ENCODE measurements at regions not wholly inside any gene's neighbourhood (a gene's known extent, or its start where the extent isn't known, plus 50 kb on each side); places are given as distances from the start of the nearest gene placed in this dataset.

DNA sequence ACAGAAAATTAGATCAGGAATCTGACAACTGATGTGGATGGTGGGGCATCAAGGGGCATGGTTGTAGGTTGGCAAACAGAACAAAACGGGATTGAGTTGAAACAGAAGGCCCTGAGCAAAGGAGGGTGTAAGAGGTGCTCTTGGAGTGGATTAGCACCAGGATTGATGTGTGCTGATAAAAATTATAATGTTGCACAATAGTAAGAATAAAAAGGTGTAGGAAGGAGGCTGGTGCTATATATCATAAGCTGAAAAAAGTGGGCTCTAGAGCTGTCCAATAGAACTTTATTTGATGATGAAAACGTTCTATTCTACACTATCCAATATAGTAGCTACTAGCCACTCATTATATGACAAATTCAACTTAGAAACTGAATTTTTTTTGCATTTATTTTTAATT is 263.1 kb upstream of the GYPC start:
- WGBS, 2 donors = 71 to 74% methylated on average over 2 of the region's 2 CpGs
- intact Hi-C loops (cut with DNase I) = no loop called here
- DNase-seq = no peak
- TF ChIP-seq CTCF (IDR thresholded peaks at IDR 0.05) = no peak
- no peak for TF ChIP-seq POLR2A (IDR thresholded peaks at IDR 0.05)
- Histone ChIP-seq H3K27me3 (no peaks in the 10 kb centered on the region), H3K4me1 (no peaks in the 10 kb centered on the region), H3K4me3 (replicated peaks in 1 of 3) (no peak overlapping the region), H3K9me3 (no peaks in the 10 kb centered on the region), H3K27ac (no peak overlapping the region), H3K36me3 (no peaks in the 10 kb centered on the region)

DNA sequence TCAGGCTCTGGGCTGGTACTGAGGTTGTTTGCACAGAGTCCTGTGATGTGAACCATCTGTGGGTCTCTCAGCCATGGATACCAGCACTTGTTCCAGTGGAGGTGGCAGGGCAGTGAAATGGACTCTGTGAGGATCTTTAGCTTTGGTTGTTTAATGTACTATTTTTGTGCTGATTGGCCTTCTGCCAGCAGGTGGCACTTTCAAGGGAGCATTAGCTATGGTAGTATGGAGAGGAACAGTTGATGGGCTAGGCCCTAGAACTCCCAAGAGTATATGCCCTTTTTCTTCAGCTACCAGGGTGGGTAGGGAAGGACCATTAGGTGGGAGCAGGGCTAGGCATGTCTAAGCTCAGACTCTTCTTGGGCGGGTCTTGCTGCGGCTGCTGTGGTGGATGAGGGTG is 257.0 kb upstream of the GYPC start:
- 94 to 95% methylated on average over 2 of the region's 2 CpGs for WGBS, 2 donors
- no peak overlapping the region for H3K27ac ChIP-seq
- no peaks in the 10 kb centered on the region for H3K4me1 ChIP-seq
- no peaks in the 10 kb centered on the region for H3K9me3 ChIP-seq
- no peaks in the 10 kb centered on the region for H3K36me3 ChIP-seq
- no peaks in the 10 kb centered on the region for H3K27me3 ChIP-seq
- intact Hi-C loops (cut with DNase I) = no loop called here
- no peak for TF ChIP-seq POLR2A (IDR thresholded peaks at IDR 0.05)
- no peak for TF ChIP-seq CTCF (IDR thresholded peaks at IDR 0.05)
- no peak for DNase-seq
- H3K4me3 ChIP-seq (replicated peaks in 1 of 3) = no peak overlapping the region

- Histone ChIP-seq H3K4me1 (no peaks in the 10 kb centered on the region), H3K27ac (no peak overlapping the region), H3K36me3 (no peaks in the 10 kb centered on the region), H3K27me3 (no peaks in the 10 kb centered on the region), H3K9me3 (no peaks in the 10 kb centered on the region), H3K4me3 (replicated peaks in 1 of 3) (no peak overlapping the region)
- intact Hi-C loops (cut with DNase I) = no loop called here
- 87 to 89% methylated on average over 5 of the region's 5 CpGs for WGBS, 2 donors
- no peak for DNase-seq
- TF ChIP-seq POLR2A (IDR thresholded peaks at IDR 0.05) = no peak
These were observed 252.8 kb upstream of the GYPC start for GRCh38 chr2:126403039-126403628.

DNA sequence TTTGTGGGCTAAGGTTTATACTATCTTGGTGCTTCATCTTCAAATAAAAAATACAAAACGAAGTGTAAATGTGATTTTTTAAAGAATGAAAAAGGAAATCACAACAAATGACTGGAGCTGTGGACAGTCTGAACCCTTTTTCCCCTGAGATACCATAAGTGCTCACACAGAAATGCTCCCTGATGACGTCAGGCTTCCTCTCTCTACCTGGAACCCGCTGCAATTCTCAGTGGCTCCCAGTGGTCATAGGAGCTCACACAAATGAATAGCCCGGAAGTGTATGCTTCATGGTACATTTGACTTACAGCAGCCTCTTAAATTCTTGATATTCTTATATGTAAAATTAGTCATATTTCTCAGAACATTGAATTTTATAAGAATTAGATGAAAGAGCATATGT is 249.7 kb upstream of the GYPC start:
- WGBS, 2 donors = 87 to 90% methylated on average over 4 of the region's 4 CpGs

DNA sequence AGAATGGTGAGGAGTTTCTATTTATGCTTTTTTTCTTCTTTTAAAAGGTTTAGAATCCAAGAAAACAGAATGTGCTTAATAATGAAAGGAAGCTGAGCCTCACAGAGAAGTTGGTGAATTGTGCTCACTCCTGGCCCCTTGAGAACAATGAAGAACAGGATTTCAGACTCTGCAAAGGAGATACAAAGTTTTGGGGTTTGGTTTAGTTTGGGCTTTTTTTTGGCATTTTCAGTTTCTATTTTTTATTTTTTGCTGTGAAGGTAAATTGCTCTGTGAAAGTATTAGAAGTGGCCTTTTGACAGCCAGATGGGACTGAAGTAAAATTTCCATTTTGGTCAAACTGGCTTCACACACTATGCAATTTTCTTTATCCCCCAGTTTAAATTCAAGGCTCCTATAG is 247.3 kb upstream of the GYPC start:
- DNase-seq = no peak

More for the DNA sequence above, 249.7 kb upstream of the GYPC start:
- H3K27me3 ChIP-seq = no peaks in the 10 kb centered on the region
- no peaks in the 10 kb centered on the region for H3K9me3 ChIP-seq
- H3K4me1 ChIP-seq = no peaks in the 10 kb centered on the region
- H3K27ac ChIP-seq = no peak overlapping the region
- TF ChIP-seq CTCF (IDR thresholded peaks at IDR 0.05) (no peak), POLR2A (IDR thresholded peaks at IDR 0.05) (no peak)
- no peak for DNase-seq
- intact Hi-C loops (cut with DNase I) = no loop called here
- H3K4me3 ChIP-seq (replicated peaks in 1 of 3) = no peak overlapping the region
- H3K36me3 ChIP-seq = no peaks in the 10 kb centered on the region

More for the DNA sequence above, 247.3 kb upstream of the GYPC start:
- Histone ChIP-seq H3K4me1 (no peaks in the 10 kb centered on the region), H3K27ac (no peak overlapping the region), H3K36me3 (no peaks in the 10 kb centered on the region), H3K9me3 (no peaks in the 10 kb centered on the region), H3K4me3 (replicated peaks in 1 of 3) (no peak overlapping the region), H3K27me3 (no peaks in the 10 kb centered on the region)
- intact Hi-C loops (cut with DNase I) = no loop called here
- TF ChIP-seq POLR2A (IDR thresholded peaks at IDR 0.05) (no peak), CTCF (IDR thresholded peaks at IDR 0.05) (no peak)
